NK-92 treated with Interleukin-12 subunit alpha and Interleukin-12 subunit beta, amount 100 ng/mL, for 24 hours (cell line): ENCODE measurements at regions not wholly inside any gene's neighbourhood (a gene's known extent, or its start where the extent isn't known, plus 50 kb on each side); places are given as distances from the start of the nearest gene placed in this dataset.
"Not testable (repeated sequence)": the region's sequence is repeated elsewhere in the genome, so short reads cannot be mapped to it uniquely, and the experiment has no call there.

Experiments
- DNase-seq: peaks from one replicate; lab custom pipeline; 2025; lab: John Stamatoyannopoulos, UW

DNA sequence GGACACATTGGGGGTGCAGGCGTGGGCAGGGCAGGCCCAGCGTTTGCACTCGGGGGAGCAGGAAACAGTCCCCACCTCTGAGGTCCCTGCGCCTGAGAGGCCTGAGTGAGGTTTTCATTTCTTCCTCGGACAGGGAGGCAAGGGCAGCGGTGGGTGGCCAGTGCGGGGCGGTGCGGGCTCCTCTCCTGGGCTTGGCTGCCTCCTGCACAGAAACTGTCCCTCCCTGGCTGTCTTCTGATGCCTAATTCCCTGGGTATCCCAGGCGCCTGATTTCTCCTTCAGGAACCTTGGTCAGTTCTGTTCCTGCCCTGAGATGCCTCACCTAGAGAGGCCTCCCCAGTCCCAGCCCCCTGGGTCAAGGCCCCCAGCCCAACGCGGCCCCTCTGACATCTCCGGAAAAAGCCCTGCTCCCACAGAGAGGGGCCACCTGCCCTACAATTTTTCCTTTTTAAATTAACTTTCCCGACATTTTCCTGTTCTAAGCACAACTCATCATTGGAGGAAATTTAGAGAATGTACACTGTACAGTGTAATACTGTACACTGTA, 260.3 kb downstream of the ADGRD1 start:
- DNase-seq, result no peak

DNA sequence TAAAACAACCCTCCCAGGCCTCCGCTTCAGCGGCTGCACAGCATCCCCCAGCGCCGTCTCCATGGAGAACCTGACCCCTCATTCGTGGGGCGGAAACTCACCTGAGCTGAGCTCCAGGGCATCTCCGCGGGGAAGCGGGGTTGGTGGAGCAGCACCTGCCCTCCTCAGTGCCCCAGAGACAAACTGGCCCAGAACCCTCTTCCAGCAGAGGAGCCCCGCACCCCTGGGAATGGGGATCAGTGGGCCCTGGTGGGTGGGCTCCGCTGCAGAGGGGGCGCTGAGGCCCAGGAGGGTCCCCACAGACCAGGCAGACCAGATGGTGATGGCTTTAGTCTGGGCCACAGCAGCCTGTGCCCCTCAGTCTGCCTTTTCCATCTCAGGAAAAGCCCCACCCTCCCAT, 261.2 kb downstream of the ADGRD1 start:
- DNase-seq, result not testable (repeated sequence)

DNA sequence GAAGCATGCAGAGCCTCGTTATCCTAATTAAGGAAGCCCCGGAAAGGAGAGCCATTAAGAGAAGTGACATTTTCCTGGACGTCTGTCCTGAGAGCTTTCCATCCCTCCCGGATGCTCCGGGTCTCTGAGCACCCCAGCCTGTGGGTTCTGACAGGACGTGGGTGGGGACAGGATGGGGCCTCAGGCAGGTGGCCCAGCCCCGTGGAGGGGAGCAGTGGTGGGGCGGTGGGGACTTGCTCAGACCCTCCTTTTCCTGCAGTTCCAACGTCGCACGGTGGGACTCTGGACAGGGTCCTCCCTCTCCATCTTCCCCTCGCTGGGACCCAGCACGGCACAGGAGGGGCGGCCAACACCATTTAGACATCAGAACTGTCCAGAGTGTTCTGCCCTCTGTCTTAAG, 262.9 kb downstream of the ADGRD1 start:
- DNase-seq, result not testable (repeated sequence)

DNA sequence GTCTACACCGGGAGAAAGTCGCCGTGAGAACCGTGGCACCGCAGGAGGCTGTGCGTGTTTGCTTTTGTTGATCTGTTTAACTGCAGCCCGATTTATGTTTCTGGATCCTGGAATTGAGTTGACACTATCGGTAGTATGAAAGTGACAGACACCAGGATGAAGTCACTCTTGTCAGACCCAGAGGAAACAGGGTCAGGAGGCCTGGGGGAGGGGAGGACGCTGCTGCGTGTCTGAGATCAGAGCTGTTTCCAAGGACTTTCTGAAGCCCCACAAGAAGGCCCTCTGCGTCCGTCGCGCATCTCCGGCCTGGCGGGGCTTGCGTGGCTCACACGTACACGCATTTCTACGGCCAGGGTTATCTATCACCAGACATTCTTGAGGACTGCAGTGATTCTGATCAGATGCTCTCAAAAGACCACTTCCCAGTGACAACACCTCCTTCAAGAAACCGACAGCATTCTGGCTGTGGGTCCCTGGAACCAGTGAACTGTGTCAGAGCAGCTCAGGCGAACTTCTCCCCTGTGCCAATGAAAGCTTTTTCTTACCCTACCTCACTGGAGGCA, 263.4 kb downstream of the ADGRD1 start:
- no peak for DNase-seq

DNA sequence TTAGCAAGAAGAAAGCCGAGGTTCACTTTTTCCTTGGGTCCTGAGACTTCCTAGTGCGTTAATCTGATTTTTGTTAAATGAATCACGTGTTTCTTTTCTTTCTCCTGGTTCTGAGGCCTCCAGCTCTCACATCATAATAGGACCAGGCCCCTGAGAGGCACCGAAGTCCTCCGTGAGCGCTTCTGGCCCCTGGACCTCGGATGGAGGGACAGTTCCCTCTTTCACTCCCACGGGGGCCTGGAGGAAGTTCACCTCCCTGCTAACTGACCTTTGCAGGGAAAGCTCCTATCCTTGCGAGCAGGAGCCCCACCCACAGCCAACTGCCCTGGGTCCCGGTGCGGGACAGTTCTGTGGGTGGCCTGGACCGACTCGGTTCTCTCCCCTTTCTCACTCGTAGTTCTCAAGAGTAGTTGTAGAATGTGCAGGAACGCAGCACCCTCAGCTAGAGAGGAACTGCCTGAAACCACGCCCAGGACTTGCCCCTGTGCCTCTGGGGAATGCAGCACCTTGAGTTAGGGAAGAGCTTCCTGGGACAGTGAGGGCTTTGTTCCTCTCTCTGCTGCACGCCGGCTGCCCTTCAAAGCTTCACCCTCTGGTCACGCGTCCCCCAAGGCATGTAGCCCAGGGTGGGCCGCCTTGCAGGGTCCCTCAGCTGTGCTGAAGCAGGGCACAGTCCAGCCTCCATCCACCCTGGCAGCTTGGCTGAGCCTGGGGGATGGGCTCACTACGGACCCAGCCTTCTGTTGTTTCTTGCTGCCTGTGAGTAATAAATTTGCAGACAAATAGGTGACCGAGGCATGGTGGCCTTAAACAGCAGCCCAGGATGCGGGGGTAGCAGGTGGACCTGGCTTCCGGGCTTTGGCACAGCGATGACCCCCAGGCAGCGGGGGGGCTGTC, 264.6 kb downstream of the ADGRD1 start:
- DNase-seq, result no peak

DNA sequence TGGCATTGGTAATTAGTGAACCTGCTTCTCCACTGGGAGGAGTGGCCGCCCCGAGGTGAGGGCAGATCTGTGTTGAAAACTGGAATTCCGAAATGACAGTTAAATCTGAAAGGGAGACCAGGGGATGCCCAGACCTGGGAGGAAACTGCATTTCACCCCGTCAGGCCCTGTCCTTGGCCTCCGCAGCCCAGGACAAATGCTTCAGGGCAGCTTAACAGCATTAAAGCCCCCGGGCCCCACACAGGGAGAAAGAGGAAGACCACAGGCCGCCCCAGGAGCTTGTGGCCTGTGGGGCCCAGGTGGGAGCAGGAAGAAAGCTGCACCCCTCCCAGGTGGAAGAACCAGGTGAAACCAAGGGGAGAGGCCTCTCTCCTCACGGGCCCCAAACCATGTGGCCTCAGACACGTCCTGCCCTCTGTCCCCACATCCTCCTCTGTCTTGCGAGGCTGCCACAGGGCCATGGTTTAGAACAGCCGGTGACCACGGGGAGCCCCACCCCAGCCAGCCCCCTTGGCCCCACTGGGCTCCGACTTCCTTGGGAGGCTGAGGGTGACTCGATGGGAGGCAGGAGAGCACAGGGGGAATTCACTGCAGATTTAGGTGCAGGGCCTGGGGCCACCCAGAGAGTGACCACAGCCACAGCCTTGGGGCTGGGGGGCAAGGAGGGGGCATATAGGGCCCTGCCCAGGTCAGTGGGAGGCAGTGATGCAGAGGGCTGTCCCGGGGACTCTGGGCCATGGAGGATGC, 265.4 kb downstream of the ADGRD1 start:
- no peak for DNase-seq

DNA sequence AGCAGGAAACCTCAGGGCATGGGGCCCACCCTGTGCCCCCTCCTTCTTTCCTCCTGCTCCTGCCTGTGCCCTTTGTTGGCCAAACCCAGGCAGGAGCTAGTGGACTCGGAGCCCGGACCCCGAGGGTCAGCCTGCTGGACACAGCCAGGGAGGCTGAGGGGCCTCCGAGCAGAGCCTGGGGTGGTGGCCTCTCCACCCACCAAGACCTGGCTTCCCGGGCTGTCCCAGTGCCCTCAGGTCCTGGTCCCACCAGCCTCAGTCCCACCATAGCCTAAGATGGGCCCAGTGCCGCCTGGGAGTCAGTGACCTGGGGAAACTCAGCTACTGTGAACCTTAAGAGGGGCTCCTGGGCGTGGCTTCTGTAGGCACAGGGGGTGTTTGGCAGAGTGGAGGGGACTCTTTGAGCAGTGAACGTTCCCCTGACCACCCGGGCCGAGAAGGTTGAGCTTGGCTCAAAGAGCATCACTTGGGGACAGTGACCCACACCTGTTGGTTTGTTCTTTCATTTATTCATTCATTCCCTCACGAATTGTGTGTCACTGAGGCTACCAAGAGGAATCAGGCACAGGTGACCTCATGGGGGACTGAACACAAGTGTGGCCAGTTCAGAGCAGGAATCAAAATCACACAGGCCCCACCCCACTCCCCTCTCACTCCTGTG, 266.1 kb downstream of the ADGRD1 start:
- DNase-seq, result no peak

DNA sequence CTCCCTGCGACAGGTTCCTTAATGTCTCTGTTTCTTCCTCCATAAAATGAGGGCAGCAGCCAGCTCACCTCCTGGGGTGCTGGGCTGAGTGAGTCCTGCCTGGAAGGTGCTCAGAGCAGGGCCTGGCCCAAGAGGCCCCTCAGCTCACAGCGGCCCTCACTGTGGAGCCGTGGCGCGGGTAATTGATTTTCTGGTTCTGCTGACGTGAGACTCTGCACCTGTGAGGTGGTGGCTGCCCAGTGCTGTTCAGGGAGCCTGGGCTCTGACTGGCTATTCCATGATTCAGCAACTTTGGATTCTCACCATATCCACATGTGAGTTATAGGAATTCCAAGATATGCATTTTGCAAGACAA, 266.6 kb downstream of the ADGRD1 start:
- DNase-seq, result no peak

DNA sequence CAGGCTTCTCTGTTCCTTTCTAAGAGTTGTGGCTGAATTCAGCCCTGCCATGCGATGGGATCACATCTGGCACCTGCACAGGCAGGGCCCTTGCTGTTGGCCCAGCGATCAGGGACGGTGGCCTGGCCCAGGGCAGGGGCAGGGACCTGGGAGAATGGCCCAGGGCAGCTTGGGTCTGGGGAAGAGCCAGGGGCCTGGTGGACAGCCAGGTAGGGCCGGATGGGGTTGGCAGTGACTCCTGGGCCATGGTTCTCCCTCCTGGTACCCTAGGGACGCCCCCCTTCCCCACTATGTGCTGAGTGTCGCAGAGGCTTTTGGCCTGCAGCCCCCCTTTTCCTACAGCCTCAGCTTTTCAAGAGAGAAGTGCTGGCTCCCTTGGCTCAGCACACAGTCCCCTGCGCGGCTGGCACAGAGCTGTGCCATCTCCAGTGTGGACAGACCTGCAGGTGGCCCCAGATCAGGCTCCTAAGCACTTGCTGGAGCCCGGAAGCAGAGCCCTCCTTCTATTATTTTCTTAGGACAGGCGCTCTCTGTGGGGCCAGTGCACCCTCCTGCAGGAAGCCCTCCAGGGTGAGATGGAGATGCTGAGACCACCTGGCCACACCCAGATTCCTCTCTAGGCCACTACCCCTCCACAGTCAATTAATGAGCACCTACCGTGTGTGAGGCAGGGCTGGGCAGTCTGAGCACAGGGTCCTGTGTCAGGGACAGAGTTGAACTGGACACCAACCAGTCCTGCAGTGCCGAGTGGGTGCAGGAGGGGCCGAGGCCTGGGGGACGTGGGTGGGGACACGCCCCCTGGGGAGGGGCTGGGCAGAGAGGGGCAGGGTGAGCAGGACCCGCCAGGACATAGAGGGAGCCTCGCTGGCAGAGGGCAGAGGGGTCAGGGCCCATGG, 267.6 kb downstream of the ADGRD1 start:
- no peak for DNase-seq

DNA sequence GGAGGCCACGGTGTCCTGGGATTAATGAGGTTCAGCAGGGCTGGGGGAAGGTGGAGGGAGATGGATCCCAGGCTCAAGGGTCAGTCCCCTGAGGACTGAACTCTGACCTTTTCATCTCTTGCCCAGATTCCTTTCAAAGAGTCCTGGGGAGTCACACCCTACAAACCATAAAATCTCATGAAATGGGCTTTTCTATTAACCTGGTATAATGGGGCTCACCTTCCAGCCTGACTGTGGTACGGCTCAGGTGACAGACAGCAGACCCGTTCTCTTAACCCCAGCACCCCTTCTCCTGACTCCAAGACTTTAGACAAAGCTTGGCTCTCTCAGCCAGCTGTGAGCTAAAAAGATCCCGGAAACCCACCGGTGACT, 268.2 kb downstream of the ADGRD1 start:
- no peak for DNase-seq

DNA sequence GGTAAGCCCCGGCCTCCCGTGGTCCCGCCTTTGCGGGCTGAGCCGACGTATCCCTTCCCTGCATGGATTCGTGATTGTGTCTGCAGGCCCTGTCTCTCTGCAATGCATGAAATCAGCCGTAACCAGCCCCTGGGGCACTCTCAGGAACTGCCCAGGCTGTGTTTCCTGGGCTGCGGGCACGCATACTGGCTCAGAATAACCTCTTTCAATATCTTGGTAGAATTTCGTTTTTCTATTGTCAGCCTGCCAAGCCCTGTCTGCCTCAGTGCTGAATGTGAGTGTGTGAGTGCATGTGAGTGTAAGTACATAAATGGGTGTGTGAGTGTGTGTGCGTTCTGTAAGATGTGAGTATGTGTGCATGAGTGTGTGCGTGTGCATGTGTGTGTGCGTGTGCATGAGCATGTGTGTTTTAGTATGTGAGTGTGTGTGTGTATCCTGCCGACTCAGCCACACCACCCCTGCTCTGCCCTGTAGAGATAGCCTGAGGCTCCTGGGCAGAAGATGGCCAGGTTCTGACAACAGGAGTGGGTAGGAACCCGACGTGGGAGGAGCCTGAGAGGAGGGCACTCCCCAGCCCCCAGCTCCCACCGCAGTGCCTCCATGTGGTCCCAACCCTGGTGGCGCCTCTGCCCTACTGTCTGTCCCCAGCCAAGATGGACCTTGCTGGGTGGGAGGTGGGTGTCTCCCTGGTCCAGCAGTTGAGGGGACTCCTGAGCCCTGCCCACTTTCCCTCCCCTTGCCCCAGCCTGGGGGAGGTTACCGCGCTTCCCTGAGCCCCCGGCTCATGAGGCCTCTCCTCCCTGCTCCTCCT, 268.8 kb downstream of the ADGRD1 start:
- DNase-seq, result no peak

DNA sequence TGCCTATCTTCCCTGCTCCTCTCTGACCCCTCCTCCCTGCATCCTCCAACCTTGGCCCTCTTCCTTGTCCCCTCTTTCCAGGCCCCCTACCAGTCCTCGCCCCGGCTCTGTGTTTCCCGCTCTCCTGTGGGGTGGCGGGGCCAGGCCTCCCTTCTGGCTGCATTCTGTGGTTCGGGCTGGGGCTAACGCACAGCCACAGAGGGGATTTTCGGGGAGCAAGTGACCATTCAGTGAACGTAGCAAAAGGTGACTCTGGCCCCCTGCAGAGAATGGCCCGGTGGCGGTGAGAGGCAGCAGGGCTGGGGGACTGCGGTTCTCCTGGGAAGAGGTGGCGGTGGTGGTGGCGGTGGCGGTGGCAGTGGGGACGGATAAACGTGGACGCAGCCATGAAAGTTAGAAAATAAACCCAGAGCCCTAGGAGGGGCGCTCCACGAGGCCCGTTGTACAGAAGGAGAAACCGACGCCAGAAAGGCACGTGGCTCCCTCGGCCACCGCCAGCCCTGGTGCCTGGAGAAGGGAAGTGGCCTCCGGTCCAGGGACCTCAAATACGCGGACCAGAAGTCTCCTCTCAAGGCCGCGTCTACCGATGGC, 269.6 kb downstream of the ADGRD1 start:
- DNase-seq, result no peak

DNA sequence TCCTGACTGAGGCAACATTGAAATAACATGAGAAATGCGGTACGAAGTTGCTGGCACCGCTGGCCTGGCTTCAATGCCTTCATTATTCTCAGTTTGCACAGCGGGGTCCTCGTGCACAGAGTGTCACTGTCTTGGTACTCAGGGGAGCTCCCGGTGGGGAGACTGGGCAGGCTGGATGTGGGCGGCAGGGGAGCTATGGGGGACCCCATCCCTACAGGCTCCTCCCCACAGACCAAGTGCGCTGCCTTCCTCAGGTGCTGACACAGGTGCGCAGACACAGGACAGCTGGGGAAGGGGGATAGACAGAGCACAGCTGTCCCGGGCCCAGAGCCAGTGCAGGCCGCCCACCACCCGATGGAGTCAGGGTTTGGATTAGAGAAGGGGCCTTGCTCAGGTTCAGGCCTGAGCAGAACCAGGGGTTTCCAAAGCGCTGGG, 270.1 kb downstream of the ADGRD1 start:
- DNase-seq, result no peak

DNA sequence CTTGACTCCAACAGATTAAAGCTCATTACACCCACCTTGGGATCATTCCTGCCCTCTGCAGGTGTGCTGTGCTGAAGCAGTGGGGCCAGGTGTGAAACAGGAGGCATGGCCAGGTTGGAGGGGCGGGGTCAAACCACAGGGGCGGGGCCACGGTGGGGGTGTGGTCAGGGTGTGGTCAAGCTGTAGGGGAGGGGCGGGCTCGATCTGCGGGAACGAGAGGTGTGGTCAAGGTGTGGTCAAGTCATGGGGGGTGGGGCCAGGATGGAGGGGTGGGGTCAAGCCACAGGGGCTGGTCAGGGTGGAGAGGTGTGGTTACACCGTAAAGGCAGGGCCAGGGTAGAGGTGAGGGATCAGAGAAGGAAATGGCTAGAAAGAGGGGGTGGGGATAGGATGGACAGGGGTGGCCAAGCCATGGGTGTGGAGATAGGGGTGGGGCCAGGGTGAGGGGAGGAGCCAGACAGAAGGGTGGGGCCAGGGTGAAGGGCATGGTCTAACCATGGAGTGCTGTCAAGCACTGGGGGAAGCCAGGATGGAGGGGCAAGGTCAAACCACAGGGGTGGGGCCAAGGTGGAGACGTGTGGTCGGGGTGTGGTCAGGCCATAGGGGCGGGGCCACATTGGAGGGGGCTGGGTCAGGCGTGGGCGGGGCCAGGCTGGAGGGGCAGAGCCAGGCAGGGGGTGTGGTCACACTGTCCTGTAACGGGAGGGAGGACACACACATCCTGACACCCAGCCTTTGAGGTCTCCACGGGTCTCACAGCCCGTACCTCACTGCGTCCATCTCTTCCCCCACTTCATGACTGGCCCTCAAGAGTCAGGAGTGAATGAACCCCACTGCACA, 270.7 kb downstream of the ADGRD1 start:
- not testable (repeated sequence) for DNase-seq

DNA sequence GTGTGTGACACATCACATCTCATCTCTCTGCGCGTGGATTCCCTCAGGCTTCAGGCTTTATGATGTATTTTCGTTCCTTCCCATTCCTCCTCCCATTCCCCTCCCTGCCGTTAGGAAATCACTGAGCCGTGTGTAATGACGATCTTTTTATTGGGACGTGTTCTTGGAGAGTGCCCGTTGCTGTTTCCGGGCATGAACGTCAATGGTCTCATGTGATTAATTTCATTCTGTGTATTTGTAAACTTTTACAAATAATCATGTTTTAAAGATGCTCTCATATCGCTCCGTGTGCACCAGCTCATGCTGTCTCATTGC, 271.3 kb downstream of the ADGRD1 start:
- DNase-seq, result not testable (repeated sequence)

DNA sequence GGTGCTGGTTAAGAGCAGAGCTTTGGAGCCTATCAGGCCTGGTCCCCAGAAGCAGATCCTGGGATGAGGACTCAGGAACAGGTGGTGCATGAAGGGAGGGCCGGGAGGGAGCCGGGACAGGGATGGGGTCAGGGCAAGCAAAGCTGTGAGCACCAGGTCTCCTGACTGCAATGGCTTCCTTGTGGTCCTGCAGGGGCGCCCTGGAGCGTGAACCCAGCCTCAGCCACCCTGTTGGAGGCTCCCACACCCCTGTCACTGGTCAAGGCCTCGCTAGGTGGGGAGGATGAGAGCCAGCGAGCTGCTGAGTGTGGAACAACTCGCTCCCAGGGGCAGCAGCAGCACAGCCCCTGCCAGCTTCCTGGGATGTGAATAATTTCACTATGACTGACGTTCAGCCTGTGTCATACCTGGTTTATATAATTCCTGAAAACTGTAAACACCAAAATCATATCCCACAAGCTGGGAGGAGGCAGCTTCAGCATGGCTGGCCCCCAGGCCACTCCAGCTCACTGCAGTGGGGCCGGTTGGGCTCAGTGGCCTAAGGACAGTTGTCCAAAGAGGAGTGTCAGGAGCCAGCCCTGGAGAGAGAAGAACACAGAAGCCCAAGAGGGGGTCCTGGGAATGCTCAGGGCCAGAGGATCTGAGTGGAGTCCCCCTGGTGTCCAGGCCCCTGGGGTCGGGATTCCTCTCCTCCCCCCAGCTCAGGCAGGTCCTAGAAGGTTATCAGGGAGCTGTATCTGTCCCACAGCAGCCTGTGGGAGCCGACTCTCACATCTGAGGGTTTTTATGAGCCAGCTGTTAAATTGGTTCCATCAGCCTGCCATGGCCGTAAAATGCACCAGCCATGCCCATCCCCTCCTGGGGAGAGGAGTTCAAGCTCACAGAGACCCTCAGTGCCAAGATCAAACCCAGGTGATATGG, 272.9 kb downstream of the ADGRD1 start:
- no peak for DNase-seq

DNA sequence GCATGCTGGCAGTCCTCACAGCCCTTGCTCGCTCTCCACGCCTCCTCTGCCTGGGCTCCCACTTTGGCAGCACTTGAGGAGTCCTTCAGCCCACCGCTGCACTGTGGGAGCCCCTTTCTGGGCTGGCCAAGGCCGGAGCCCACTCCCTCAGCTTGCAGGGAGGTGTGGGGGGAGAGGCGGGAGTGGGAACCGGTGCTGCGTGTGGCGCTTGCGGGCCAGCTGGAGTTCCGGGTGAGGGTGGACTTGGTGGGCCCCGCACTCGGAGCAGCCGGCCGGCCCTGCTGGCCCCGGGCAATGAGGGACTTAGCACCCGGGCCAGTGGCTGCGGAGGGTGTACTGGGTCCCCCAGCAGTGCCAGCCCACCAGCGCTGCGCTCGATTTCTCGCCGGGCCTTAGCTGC, 273.9 kb downstream of the ADGRD1 start:
- not testable (repeated sequence) for DNase-seq

DNA sequence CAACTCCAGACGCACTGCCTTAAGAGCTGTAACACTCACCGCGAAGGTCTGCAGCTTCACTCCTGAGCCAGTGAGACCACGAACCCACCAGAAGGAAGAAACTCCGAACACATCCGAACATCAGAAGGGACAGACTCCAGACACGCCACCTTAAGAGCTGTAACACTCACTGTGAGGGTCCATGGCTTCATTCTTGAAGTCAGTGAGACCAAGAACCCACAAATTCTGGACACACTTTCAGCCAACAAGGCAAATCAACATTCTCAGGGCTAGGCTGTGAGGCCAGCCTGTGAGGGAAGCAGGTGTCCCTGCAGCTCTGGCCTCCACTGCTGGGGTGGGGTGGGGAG, 275.3 kb downstream of the ADGRD1 start:
- not testable (repeated sequence) for DNase-seq
